DMS79 treated with DMSO at 0.1 percent for 48 hours (cell line): ENCODE measurements at regions not wholly inside any gene's neighbourhood (a gene's known extent, or its start where the extent isn't known, plus 50 kb on each side); places are given as distances from the start of the nearest gene placed in this dataset.
"Not testable (repeated sequence)": the region's sequence is repeated elsewhere in the genome, so short reads cannot be mapped to it uniquely, and the experiment has no call there.

Source experiments
- DNase-seq: peaks from one replicate; lab custom pipeline; 2025; lab: John Stamatoyannopoulos, UW

- DNase-seq, result no peak
These were observed 187.7 kb upstream of the TLE4 start for GRCh38 chr9:79384091-79384490.

- no peak for DNase-seq
These were observed 187.3 kb upstream of the TLE4 start for GRCh38 chr9:79384501-79384900.

GRCh38 chr9:79387101-79387835 lies 184.5 kb upstream of the TLE4 start:
- DNase-seq, result no peak

DNA sequence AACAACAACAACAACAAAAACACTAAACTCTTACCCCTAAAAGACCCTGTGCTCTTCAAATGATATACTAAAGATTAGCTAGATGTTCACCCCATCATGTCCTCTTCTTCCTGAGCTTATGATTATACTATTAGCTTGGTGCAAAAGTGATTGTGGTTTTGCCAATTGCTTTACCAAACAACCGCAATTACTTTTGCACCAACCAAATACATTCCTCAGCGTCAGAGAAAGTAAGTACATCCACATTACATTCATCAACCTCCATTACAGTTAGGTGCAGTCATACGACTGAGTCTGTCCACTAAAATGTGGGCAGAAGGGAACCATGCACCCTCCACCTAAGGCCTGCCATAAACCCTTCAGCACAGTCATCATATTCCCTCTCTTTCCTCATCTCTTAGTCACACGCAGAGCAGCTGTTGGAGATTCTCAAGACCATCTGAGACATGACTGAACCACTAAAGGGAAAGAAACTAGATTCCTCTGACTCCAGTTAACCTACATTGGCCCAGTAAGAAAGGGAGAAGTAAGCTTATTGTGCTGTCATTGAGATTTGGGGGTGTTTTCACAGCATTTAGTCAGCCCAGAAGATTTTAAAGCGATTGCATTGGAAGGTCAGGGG lies 181.6 kb upstream of the TLE4 start:
- no peak for DNase-seq

GRCh38 chr9:79390781-79391770 lies 180.7 kb upstream of the TLE4 start:
- DNase-seq, result no peak

GRCh38 chr9:79395228-79395627 lies 176.5 kb upstream of the TLE4 start:
- no peak for DNase-seq

DNA sequence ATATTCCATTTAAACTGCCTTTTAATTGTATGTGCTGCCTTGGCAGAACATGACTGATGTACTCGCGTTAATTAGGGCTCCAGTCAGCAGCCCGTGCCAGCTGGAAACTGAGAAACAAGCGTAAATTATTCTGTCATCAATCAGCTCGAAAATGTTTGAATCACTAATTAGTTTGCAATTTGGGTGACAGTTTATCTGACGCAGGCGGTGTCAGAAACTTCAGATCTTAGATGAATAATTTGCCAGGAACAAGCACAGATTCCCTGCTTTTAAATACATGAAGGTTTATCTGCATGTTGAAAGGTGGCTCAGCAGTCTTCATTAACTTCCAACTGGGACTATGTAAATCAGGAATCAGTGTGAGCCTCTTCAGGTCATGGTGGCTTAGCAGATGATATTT lies 176.0 kb upstream of the TLE4 start:
- no peak for DNase-seq

GRCh38 chr9:79396168-79396567 lies 175.6 kb upstream of the TLE4 start:
- no peak for DNase-seq

DNA sequence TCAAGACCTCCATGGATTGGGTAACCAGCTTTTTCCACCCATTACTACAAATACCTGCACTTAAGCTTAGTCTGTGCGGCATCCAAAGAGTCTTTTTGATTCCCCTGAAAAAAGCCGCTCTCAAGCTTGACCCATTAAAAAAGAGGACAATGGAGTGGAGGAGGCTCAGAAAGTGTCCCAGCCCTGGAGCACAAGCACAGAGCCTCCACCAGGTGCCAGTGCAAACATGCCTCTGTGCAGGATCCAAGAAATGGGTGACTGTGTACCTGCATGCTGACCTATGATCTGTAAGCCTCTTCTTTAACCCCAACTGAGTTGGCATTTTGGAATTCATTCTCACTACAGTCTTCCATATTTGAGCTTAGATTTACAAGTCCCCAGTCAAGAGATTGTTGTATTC lies 168.3 kb upstream of the TLE4 start:
- DNase-seq, result no peak

DNA sequence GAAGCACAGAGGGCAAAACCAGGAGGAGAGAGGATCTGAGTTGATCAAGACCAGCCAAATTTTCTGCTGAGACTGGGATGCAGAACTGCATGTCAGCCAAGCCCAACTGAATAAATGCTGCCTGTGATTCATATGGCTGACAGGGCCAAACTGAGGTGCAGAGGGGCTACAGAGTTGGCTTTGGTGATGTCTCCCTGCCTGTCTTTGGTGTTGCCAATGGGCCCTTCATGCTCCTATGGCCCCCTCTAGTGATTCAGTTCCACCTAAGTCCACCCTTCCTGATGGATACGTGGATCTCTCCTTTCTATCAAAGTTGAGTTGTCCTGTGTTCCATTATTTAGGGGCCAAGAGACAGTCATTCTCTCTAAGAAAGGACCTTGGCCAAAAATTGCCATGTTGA lies 163.6 kb upstream of the TLE4 start:
- no peak for DNase-seq

GRCh38 chr9:79408617-79409016 lies 163.1 kb upstream of the TLE4 start:
- DNase-seq, result no peak

DNA sequence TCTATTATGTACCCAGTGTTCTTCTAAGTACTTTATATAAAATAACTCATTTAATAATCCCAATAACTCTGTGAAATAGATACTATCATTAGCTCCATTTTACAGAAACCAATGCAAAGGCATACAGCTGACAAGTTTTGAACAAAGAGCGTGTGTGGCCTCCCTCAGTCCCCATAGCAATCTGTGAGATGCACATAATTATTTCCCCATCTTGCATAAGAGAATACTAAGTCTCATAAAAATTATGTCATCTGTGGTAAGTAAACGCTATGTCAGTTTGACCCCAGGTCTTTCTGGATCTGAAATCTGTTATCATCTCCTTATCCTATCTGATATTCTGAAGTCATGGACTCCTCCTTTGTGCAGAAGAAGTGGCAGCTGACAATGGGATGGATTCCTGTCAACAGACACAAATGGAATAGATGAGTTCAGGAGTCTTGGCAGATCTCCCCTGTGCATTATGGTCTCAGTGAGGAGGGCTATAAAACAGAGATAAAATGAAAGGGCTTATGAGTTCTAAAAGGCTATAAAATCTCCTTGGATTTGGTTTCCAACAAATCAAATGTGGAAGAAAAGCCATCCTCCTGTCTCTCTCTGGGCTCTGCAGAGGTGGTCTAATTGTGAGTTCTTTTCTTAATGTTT lies 162.5 kb upstream of the TLE4 start:
- DNase-seq, result no peak

DNA sequence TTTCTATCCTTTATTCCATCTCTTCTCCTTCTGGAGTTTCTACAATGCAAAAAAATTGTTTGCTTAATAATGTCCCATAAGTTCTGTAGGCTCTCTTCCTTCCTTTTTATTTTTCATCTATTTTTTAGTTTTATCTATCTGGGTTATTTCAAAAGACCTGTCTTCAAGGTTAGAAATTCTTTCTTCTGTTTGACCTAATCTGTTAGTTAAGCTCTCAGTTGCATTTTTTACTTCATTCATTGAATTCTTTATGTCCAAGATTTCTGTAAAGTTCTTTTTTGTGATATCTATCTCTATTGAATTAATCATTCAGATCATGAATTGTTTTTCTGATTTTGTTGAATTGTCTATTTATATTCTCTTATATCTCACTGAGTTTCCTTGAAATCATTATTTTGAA lies 145.9 kb upstream of the TLE4 start:
- no peak for DNase-seq

DNA sequence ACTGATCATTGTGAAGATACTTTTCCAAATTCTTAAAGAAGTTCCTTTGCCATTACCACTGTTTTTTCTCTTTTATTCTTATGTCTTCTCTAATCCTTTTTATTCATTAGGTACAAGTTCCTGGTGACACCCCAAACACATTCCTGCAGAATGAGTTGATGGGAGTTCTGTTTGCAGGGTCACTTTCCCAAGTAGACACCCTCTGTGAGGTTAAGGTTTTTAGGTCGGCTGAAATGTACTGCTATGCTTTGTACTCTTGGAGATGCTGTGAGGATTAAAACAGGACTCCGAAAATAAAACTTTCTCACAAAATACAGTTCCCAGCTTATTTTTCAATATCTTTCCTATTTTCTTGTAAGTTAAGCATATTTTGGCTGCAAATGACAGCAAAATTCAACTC lies 143.3 kb upstream of the TLE4 start:
- no peak for DNase-seq

- DNase-seq, result peak; percentile 22
These were observed 141.1 kb upstream of the TLE4 start for GRCh38 chr9:79430619-79431018.

- DNase-seq, result no peak
These were observed 140.6 kb upstream of the TLE4 start for GRCh38 chr9:79431019-79431679.

GRCh38 chr9:79432485-79432884 lies 139.3 kb upstream of the TLE4 start:
- no peak for DNase-seq

GRCh38 chr9:79433703-79434102 lies 138.1 kb upstream of the TLE4 start:
- no peak for DNase-seq

GRCh38 chr9:79439221-79439620 lies 132.5 kb upstream of the TLE4 start:
- not testable (repeated sequence) for DNase-seq

GRCh38 chr9:79446523-79447307 lies 125.0 kb upstream of the TLE4 start:
- no peak for DNase-seq

DNA sequence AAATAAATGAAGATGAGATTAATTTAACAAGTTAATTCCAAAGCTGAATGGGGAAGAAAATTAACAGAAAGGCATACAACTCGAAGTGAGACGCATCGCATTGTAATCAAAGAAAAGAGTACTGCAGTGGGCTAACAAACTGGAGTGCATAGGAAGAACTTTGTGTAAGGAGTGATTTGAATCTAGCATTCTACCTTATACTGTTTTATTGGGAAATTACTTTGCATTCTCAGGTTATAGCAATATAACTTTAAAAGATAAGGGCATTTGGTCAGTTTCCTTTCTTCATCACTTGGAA lies 124.5 kb upstream of the TLE4 start:
- no peak for DNase-seq
